ENCODE measurements at regions not wholly inside any gene's neighbourhood (a gene's known extent, or its start where the extent isn't known, plus 50 kb on each side); places are given as distances from the start of the nearest gene placed in this dataset.

GRCh38 chr9:23545728-23546127 lies 280.3 kb downstream of the ELAVL2 start:
- no peak overlapping the region for H3K4me3 ChIP-seq (ENCODE audit: low read length)
- H3K27ac ChIP-seq (ENCODE audit: low read length) = no peak overlapping the region
- no peaks in the 10 kb centered on the region for H3K36me3 ChIP-seq (ENCODE audit: insufficient read depth, low read length)
- H3K27me3 ChIP-seq (ENCODE audit: insufficient read depth, low read depth, low read length) = no peaks in the 10 kb centered on the region
- no peaks in the 10 kb centered on the region for H3K9me2 ChIP-seq (ENCODE audit: insufficient read depth, low read length)
- no peak overlapping the region for H2AFZ ChIP-seq (ENCODE audit: low read depth, low read length)
- H3K4me2 ChIP-seq (ENCODE audit: low read length) = no peak overlapping the region
- H4K20me1 ChIP-seq (ENCODE audit: insufficient read depth) = no peaks in the 10 kb centered on the region
- H3K79me2 ChIP-seq (replicated peaks; ENCODE audit: insufficient read depth, low read length) = no peaks in the 10 kb centered on the region
- no peaks in the 10 kb centered on the region for H3F3A ChIP-seq (ENCODE audit: insufficient read depth, low read length, poor library complexity, severe bottlenecking)
- no peaks in the 10 kb centered on the region for H3K9me3 ChIP-seq (ENCODE audit: low read length)
- TF ChIP-seq RAD21 (conservative IDR thresholded peaks at IDR 0.05) (no peak), SMC3 (conservative IDR thresholded peaks at IDR 0.05; ENCODE audit: poor library complexity) (no peak), POLR2AphosphoS5 (IDR thresholded peaks at IDR 0.05) (no peak), CTCF (IDR thresholded peaks at IDR 0.05; ENCODE audit: poor library complexity, severe bottlenecking) (no peak), TAF1 (IDR thresholded peaks at IDR 0.05; ENCODE audit: low read depth) (no peak), EP300 (conservative IDR thresholded peaks at IDR 0.05; ENCODE audit: poor library complexity, severe bottlenecking) (no peak), EZH2 (IDR thresholded peaks at IDR 0.05; ENCODE audit: borderline replicate concordance, insufficient read depth, low read length, poor library complexity, severe bottlenecking) (no peak)
- H3K9ac ChIP-seq (ENCODE audit: low read length) = no peak overlapping the region

GRCh38 chr9:23551311-23551721 lies 274.7 kb downstream of the ELAVL2 start:
- Histone ChIP-seq H3K36me3 (ENCODE audit: insufficient read depth, low read length) (no peaks in the 10 kb centered on the region), H3F3A (ENCODE audit: insufficient read depth, low read length, poor library complexity, severe bottlenecking) (no peaks in the 10 kb centered on the region), H3K9ac (ENCODE audit: low read length) (no peak overlapping the region), H2AFZ (ENCODE audit: low read depth, low read length) (no peak overlapping the region), H3K9me3 (ENCODE audit: low read length) (no peaks in the 10 kb centered on the region), H3K4me2 (ENCODE audit: low read length) (no peak overlapping the region), H3K4me3 (ENCODE audit: low read length) (no peak overlapping the region), H3K27ac (ENCODE audit: low read length) (no peak overlapping the region), H4K20me1 (ENCODE audit: insufficient read depth) (no peaks in the 10 kb centered on the region), H3K9me2 (ENCODE audit: insufficient read depth, low read length) (no peaks in the 10 kb centered on the region), H3K27me3 (ENCODE audit: insufficient read depth, low read depth, low read length) (no peaks in the 10 kb centered on the region), H3K79me2 (replicated peaks; ENCODE audit: insufficient read depth, low read length) (no peaks in the 10 kb centered on the region)
- TF ChIP-seq REST (IDR thresholded peaks at IDR 0.05; ENCODE audit: borderline replicate concordance) (no peak), POLR2AphosphoS5 (IDR thresholded peaks at IDR 0.05) (no peak), TAF1 (IDR thresholded peaks at IDR 0.05; ENCODE audit: low read depth) (no peak), CTCF (IDR thresholded peaks at IDR 0.05; ENCODE audit: poor library complexity, severe bottlenecking) (no peak), EP300 (conservative IDR thresholded peaks at IDR 0.05; ENCODE audit: poor library complexity, severe bottlenecking) (no peak), RAD21 (conservative IDR thresholded peaks at IDR 0.05) (no peak), MXI1 (conservative IDR thresholded peaks at IDR 0.05; ENCODE audit: poor library complexity, severe bottlenecking) (no peak), EZH2 (IDR thresholded peaks at IDR 0.05; ENCODE audit: borderline replicate concordance, insufficient read depth, low read length, poor library complexity, severe bottlenecking) (no peak), SMC3 (conservative IDR thresholded peaks at IDR 0.05; ENCODE audit: poor library complexity) (no peak)
